Neural crest cell (in vitro differentiated cells): ENCODE measurements at regions not wholly inside any gene's neighbourhood (a gene's known extent, or its start where the extent isn't known, plus 50 kb on each side); places are given as distances from the start of the nearest gene placed in this dataset.

Experiments
- DNase-seq: peaks from one replicate; pipeline ENCODE4 v3.0.0; 2021; ENCODE audit warnings: low read depth, mixed read lengths, low spot score
- H3K27ac Mint-ChIP-seq: one replicate; pipeline ENCODE4 v1.8.0; 2021; ENCODE audit warnings: mild to moderate bottlenecking, mixed read lengths; ENCODE audit not compliant: unreplicated experiment
- H3K27me3 Mint-ChIP-seq: 2 replicates; pipeline ENCODE4 v1.8.0; 2021; ENCODE audit warnings: low read depth, mild to moderate bottlenecking, mixed read lengths
- H3K36me3 Mint-ChIP-seq: 2 replicates; pipeline ENCODE4 v1.8.0; 2021; ENCODE audit warnings: low read depth, mild to moderate bottlenecking, mixed read lengths
- H3K4me1 Mint-ChIP-seq: 2 replicates; pipeline ENCODE4 v1.8.0; 2021; ENCODE audit warnings: mixed read lengths
- H3K4me3 Mint-ChIP-seq: one replicate; pipeline ENCODE4 v1.8.0; 2021; ENCODE audit warnings: mild to moderate bottlenecking, mixed read lengths
- H3K9me3 Mint-ChIP-seq: 2 replicates; pipeline ENCODE4 v1.8.0; 2021; ENCODE audit warnings: mixed read lengths
- CTCF ChIP-seq: fragments of 200-600 bp; sonication (generic); conservative IDR thresholded peaks from 2 replicates; pipeline ENCODE4 v1.5.0; 2021; ENCODE audit warnings: antibody characterized with exemption, mild to moderate bottlenecking

GRCh38 chr5:74103131-74104023, 477.4 kb downstream of the ARHGEF28 start:
- no peak for DNase-seq
- peaks cover 2% of the 10 kb centered on the region for H3K36me3 Mint-ChIP-seq
- H3K4me1 Mint-ChIP-seq = peaks cover 9% of the 10 kb centered on the region
- H3K9me3 Mint-ChIP-seq = peaks cover 7% of the 10 kb centered on the region
- H3K4me3 Mint-ChIP-seq = no peak overlapping the region
- no peak for TF ChIP-seq CTCF
- H3K27ac Mint-ChIP-seq = no peak overlapping the region
- no peaks in the 10 kb centered on the region for H3K27me3 Mint-ChIP-seq

DNA sequence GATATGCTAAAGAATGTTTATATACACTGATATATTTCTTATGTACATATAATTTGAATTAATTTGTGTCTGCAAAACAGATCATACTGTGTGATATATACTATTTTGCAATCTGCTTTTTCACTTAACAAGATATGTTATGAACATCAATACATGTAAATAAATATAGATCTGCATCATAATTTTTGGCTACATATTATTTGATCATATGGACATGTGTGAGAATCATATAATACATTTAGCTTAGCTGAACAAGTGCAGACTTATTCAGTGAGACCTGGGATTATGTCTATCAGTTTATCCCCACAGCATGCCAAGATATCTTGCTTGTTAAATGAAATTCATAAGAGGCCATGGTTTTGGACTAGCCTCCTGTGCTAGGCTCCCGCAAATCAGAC, 474.3 kb downstream of the ARHGEF28 start:
- Mint-ChIP-seq H3K27me3 (no peaks in the 10 kb centered on the region), H3K27ac (no peak overlapping the region), H3K4me1 (peaks cover 8% of the 10 kb centered on the region), H3K36me3 (peaks cover 2% of the 10 kb centered on the region), H3K9me3 (peaks cover 9% of the 10 kb centered on the region), H3K4me3 (no peak overlapping the region)
- no peak for TF ChIP-seq CTCF
- DNase-seq = no peak

- peaks cover 2% of the 10 kb centered on the region for H3K36me3 Mint-ChIP-seq
- H3K27ac Mint-ChIP-seq = no peak overlapping the region
Observed at GRCh38 chr5:74099538-74100267, 473.7 kb downstream of the ARHGEF28 start.

DNA sequence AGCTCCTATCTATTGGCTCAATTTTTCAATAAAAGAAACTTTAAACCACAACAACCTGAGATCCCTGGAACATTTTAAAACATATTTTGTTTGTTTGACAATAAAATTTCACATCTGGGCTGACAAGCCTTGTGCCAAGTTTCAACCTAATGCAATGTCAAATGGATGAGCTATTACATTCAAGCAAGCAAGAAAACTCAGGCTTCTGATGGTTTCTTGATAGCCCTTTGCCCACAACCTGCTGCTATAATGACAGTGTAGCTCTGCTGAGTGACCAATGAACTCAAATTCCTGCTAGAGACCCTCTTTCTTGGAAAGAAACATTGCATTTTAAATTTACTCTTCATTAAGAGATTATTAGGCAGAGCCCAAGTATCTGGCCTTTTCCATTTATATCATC, 472.9 kb downstream of the ARHGEF28 start:
- H3K4me3 Mint-ChIP-seq = no peak overlapping the region
- DNase-seq = no peak
- no peak for TF ChIP-seq CTCF
- H3K36me3 Mint-ChIP-seq = peaks cover 2% of the 10 kb centered on the region
- H3K9me3 Mint-ChIP-seq = peaks cover 9% of the 10 kb centered on the region
- H3K27me3 Mint-ChIP-seq = no peaks in the 10 kb centered on the region
- H3K4me1 Mint-ChIP-seq = no peaks in the 10 kb centered on the region
- no peak overlapping the region for H3K27ac Mint-ChIP-seq

More at GRCh38 chr5:74099538-74100267, 473.7 kb downstream of the ARHGEF28 start:
- Mint-ChIP-seq H3K27me3 (no peaks in the 10 kb centered on the region), H3K4me3 (no peak overlapping the region), H3K4me1 (peaks cover 4% of the 10 kb centered on the region), H3K9me3 (peaks cover 9% of the 10 kb centered on the region)
- DNase-seq = no peak
- no peak for TF ChIP-seq CTCF

DNA sequence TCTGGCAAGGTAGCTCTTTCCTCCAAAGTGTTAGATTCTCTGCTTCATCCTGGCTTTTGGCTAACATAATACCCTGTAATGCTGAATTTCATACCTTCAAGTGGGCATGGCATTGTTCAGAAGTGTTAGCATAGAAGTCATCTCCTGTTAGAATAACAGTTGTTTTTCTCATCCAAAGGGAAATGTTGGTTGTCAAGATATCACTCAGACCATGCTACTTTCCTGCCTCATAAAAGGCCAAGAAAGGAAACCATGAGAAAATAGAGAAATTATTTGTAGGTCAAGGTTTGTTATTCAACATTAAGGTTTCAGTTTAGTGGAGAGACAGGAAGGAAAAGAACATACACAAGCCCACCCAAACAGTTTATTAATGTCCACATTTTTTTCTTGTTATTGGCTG, 472.5 kb downstream of the ARHGEF28 start:
- DNase-seq = no peak
- Mint-ChIP-seq H3K27me3 (no peaks in the 10 kb centered on the region), H3K9me3 (peaks cover 9% of the 10 kb centered on the region), H3K4me3 (no peak overlapping the region), H3K27ac (no peak overlapping the region), H3K36me3 (peaks cover 2% of the 10 kb centered on the region), H3K4me1 (no peaks in the 10 kb centered on the region)
- TF ChIP-seq CTCF = no peak
